ENCODE measurements at regions not wholly inside any gene's neighbourhood (a gene's known extent, or its start where the extent isn't known, plus 50 kb on each side); places are given as distances from the start of the nearest gene placed in this dataset.

- TF ChIP-seq CTCF (conservative IDR thresholded peaks at IDR 0.05; ENCODE audit: low read depth, low read length), result no peak
- H3K4me3 ChIP-seq (ENCODE audit: low read depth, low read length), result no peak overlapping the region
- DNase-seq (ENCODE audit: low read depth), result no peak
These were observed 69.1 kb upstream of the C12orf71 start for GRCh38 chr12:27151479-27151878.

DNA sequence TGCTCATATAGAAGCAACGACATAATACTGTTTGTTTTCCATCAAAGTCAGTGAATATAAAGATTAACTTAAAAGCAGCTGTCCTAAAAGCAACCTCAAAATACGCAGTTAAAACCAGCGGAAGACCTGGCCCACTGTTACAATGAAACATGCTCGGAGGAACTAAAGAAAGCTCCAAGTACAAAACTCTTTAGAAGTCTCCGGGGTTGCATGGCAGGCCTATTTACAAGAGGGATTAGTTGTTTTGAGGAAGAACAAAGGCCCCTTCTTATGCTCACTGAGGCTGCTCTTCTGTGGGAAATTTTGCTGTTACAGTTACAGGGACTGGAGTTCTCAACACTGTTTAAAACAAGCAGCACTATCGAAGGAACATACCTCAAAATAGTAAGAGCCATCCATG is 75.9 kb upstream of the C12orf71 start:
- no peak for TF ChIP-seq CTCF (conservative IDR thresholded peaks at IDR 0.05; ENCODE audit: low read depth, low read length)
- H3K4me3 ChIP-seq (ENCODE audit: low read depth, low read length), result no peak overlapping the region
- DNase-seq (ENCODE audit: low read depth), result no peak

- no peak for DNase-seq (ENCODE audit: low read depth)
These were observed 79.3 kb upstream of the C12orf71 start for GRCh38 chr12:27161458-27162228.

GRCh38 chr12:27162229-27162537 is 79.8 kb upstream of the C12orf71 start:
- no peak for DNase-seq (ENCODE audit: low read depth)
- no peak overlapping the region for H3K4me3 ChIP-seq (ENCODE audit: low read depth, low read length)
- no peak for TF ChIP-seq CTCF (conservative IDR thresholded peaks at IDR 0.05; ENCODE audit: low read depth, low read length)

More at GRCh38 chr12:27161458-27162228, 79.3 kb upstream of the C12orf71 start:
- no peak for TF ChIP-seq CTCF (conservative IDR thresholded peaks at IDR 0.05; ENCODE audit: low read depth, low read length)
- no peak overlapping the region for H3K4me3 ChIP-seq (ENCODE audit: low read depth, low read length)

DNA sequence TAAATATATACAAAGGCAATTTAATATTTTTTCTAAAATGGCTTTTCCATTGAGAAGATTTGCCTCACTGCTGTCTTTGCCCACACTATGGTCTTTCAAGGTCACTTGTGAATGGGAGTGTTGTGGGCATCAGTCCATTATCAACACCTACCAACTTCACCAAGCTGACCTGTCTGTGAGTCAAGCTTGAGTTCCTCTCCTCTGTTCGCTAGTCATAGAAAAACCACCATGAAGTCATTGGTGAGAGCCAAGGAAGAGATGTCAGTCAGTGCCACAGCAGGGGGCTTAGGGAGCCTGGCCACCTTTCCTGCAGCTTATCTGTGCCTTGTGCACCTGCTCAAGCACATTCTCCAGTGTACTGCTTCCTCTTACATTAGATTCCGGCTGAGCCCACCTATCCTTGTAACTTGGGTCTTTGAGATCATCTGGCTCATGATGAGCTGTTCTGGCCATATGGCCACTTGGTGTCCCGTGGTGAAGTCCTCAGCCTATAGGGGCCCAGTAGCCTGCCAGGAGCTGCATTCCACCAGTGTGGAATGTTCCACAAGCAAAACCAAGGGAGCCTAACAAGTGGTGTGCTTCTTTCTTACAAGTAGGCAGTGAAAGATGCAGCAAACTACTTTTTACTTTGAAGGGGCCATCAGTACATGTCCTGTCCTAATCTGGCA is 80.8 kb upstream of the C12orf71 start:
- no peak for TF ChIP-seq CTCF (conservative IDR thresholded peaks at IDR 0.05; ENCODE audit: low read depth, low read length)
- no peak overlapping the region for H3K4me3 ChIP-seq (ENCODE audit: low read depth, low read length)
- peak; percentile 64 for DNase-seq (ENCODE audit: low read depth)

DNA sequence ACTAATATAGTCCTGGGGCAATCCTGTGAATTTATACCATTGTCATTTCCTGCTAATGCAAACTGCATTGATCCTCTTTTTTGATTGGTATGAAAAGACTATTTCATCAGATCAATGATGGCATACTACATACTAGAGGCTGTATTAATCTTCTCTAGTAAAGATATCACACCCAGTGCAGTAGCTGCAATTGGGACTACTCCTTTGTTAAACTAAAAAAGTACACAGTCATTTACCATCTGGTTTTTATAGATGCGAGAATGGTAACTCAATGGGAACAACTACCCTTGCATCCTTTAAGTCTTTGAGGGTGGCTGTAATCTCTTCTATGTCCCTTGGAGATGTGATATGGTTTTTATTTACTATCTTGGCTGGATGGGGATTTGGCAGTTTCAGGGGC is 80.2 kb upstream of the STK38L start:
- TF ChIP-seq CTCF (conservative IDR thresholded peaks at IDR 0.05; ENCODE audit: low read depth, low read length), result no peak
- DNase-seq (ENCODE audit: low read depth), result no peak
- no peak overlapping the region for H3K4me3 ChIP-seq (ENCODE audit: low read depth, low read length)
